ENCODE measurements at regions not wholly inside any gene's neighbourhood (a gene's known extent, or its start where the extent isn't known, plus 50 kb on each side); places are given as distances from the start of the nearest gene placed in this dataset.

DNA sequence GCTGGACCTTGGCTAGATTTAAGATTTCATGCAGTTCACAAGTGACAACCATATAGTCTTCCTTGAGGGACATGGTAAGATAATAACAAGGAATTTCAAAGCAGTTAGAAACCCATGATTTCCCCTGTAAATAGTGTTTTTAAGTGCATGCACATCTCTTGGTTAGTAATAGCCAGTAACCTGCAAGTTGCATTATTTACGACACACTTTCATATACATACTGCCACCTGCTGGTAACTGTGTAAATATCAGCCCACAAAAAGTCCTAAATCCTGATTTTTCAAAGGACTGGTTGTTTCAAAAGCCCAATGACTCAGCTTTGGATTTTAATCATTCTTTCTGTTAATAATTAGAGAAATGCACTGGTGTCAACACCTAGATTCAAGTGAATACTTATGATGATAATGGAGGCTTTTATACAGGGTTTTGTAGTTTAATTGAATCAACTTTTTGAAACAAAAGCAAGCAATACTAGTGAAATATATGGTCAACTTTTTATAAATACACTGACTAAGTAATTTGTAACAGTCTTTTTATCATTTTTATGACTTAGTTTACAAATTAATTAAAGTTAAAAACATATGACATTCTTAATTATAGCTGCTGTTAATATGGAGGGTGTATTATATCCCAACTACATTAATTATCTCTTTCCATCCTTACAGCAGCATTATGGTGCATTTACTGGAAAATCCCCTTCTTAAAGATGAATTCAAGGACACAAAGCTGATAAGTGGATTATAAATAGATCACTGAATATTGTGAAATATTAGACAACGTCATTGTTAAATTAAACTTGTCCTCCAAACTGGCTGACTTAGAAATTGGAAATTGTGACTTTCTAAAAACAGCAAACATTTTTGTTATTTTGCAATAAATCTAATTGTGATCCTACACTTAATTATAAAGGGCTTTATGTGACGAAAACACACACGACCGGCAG lies 367.7 kb upstream of the SEMA3D start:
- peak; percentile 85 for ATAC-seq (ENCODE audit: low FRiP score)
- TF ChIP-seq, protein P1, sequence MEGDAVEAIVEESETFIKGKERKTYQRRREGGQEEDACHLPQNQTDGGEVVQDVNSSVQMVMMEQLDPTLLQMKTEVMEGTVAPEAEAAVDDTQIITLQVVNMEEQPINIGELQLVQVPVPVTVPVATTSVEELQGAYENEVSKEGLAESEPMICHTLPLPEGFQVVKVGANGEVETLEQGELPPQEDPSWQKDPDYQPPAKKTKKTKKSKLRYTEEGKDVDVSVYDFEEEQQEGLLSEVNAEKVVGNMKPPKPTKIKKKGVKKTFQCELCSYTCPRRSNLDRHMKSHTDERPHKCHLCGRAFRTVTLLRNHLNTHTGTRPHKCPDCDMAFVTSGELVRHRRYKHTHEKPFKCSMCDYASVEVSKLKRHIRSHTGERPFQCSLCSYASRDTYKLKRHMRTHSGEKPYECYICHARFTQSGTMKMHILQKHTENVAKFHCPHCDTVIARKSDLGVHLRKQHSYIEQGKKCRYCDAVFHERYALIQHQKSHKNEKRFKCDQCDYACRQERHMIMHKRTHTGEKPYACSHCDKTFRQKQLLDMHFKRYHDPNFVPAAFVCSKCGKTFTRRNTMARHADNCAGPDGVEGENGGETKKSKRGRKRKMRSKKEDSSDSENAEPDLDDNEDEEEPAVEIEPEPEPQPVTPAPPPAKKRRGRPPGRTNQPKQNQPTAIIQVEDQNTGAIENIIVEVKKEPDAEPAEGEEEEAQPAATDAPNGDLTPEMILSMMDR (IDR thresholded peaks at IDR 0.05): peak in 2 of 3 donors; percentile 23 to 64
- DNase-seq (ENCODE audit: low spot score): no peak

DNA sequence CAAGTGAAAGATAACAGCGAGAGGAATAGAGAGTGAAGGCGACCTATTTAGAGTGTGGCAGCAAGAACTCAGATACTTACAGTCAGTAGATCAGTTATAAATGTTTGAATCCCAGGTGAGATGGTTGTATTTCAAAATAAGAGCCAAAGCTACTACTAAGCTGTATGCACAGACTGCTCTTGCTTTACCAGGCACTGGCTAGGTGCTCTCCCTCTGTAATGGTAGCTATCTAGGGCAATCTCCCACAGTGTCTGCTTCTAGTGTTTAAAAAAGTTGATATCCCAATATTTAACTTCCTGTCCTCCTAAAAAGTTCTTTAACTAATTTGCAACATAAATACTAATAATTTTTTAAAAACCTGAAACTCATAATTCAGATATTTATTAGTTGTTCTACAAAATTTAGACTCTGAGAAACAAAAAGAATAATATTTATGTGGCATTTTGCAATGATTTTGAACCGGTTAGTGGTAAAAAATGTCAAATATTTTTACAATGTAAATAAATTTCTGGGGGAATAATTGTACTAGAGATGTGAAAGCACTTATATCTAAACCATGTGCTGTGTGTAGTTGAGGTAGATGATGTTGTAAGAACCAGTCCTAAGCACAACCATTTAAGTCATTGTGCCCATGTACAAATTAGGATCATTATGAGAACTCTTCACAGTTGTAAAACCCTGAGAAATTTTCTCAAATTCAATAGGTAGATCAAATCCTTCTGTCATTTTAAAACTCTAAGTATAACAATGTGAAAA lies 349.3 kb upstream of the SEMA3D start:
- DNase-seq (ENCODE audit: low spot score) (no peak), ATAC-seq (ENCODE audit: low FRiP score) (no peak)
- TF ChIP-seq, protein P1 (IDR thresholded peaks at IDR 0.05): no peak

DNA sequence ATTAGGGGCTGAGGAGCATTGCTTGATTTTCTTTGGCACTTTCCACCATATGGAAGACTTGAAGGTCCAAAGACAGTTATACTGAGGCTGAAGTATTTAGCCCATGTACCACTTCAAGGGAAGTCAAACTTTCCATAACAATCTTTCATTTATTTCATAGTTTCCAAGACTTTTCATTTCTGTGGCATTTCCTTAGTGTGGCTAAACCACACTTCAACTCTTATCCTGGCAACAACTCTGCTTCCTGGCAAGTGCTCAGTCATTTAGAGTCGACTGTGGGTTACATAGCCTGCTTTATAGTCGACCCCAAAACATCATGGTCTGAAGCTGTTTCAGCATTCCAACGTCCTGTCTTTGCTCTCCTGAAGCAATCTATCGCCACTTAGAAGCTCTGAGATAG lies 343.0 kb upstream of the SEMA3D start:
- TF ChIP-seq, protein P1 (IDR thresholded peaks at IDR 0.05): no peak
- DNase-seq (ENCODE audit: low spot score) (no peak), ATAC-seq (ENCODE audit: low FRiP score) (no peak)

DNA sequence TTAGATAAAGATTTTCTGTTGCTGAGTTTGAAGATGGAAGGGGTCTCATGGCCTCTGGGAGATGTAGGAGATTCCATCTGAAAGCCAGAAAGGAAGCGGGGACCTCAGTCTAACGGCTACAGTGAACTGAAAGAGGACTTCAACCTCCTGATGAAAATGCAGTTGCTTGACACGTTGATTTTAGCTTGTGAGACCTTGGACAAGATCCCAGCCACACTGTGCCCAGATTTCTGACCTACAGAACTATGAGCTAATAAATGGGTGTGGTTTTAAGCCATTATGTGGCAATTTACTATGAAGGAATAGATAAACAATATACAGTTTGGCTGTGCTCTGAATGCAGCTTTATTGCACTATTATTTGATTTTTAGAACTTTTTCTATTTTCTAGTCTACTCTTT lies 342.3 kb upstream of the SEMA3D start:
- no peak for ATAC-seq (ENCODE audit: low FRiP score)
- DNase-seq (ENCODE audit: low spot score): no peak
- TF ChIP-seq, protein P1 (IDR thresholded peaks at IDR 0.05): no peak

DNA sequence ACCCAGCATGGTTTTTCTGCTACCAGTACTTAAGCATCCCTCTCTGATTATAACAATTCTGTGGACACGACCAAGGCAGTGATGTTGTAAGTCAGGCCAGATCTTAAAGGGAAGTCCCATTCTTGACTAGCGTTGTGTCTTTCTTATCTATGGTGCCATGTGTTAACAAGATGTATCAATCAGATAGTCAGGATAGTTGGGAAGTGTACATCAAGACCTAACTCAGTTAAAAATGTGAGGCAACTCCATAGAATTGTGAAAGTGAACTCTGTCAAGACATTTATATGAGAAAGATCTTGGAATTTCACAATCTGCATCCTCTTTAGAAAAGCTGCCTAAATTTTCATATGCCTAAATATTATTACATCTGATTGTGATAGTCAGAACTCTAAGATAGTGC lies 341.7 kb upstream of the SEMA3D start:
- DNase-seq (ENCODE audit: low spot score): no peak
- ATAC-seq (ENCODE audit: low FRiP score): no peak
- TF ChIP-seq, protein P1 (IDR thresholded peaks at IDR 0.05): no peak

DNA sequence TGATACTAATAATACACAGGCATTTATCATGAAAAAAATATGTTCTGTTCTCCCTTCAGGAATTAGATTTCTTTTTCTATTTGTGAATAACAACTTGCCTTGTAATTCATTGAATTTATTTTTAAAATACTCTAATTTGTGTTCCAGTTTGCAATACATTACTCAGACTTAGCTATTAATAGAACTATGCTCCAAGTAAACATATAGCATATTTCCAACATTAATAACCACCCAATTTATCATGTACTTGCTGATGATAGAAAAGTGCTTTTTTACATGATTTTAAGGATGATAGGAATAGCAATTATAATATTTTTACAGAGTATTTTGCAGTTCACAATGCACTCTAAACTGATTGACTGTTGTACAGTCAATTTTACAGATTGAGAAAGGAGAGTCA lies 338.8 kb upstream of the SEMA3D start:
- DNase-seq (ENCODE audit: low spot score) (no peak), ATAC-seq (ENCODE audit: low FRiP score) (no peak)
- TF ChIP-seq, protein P1 (IDR thresholded peaks at IDR 0.05): no peak
